GM21528 (cell line): ENCODE measurements at regions not wholly inside any gene's neighbourhood (a gene's known extent, or its start where the extent isn't known, plus 50 kb on each side); places are given as distances from the start of the nearest gene placed in this dataset.

Experiments used
- ATAC-seq: cut with Tn5 transposase; IDR thresholded peaks from one replicate; pipeline ENCODE4 v1.9.1; 2021; ENCODE audit warnings: mild to moderate bottlenecking, moderate library complexity; ENCODE audit not compliant: unreplicated experiment, low FRiP score

- ATAC-seq: no peak
Observed at GRCh38 chr3:152051501-152052404, 178.3 kb downstream of the SUCNR1 start.

GRCh38 chr3:152053866-152054265, 180.4 kb downstream of the SUCNR1 start:
- ATAC-seq: no peak

- no peak for ATAC-seq
Observed at GRCh38 chr3:152054315-152054714, 180.9 kb downstream of the SUCNR1 start.

- no peak for ATAC-seq
Observed at GRCh38 chr3:152056073-152056472, 182.6 kb downstream of the SUCNR1 start.

- no peak for ATAC-seq
Observed at GRCh38 chr3:152056481-152056880, 183.0 kb downstream of the SUCNR1 start.

GRCh38 chr3:152056987-152057386, 183.5 kb downstream of the SUCNR1 start:
- no peak for ATAC-seq

- no peak for ATAC-seq
Observed at GRCh38 chr3:152058856-152059255, 185.4 kb downstream of the SUCNR1 start.

GRCh38 chr3:152060701-152061100, 187.3 kb downstream of the SUCNR1 start:
- ATAC-seq: no peak

GRCh38 chr3:152061296-152061695, 187.9 kb downstream of the SUCNR1 start:
- ATAC-seq: no peak

- ATAC-seq: no peak
Observed at GRCh38 chr3:152069871-152070270, 196.4 kb downstream of the SUCNR1 start.

- ATAC-seq: no peak
Observed at GRCh38 chr3:152071315-152071714, 197.4 kb upstream of the MBNL1 start.

- ATAC-seq: no peak
Observed at GRCh38 chr3:152071924-152072323, 196.8 kb upstream of the MBNL1 start.

- ATAC-seq: no peak
Observed at GRCh38 chr3:152073267-152073666, 195.5 kb upstream of the MBNL1 start.

GRCh38 chr3:152076148-152076547, 192.6 kb upstream of the MBNL1 start:
- ATAC-seq: no peak

GRCh38 chr3:152079980-152080379, 188.7 kb upstream of the MBNL1 start:
- ATAC-seq: no peak

- ATAC-seq: no peak
Observed at GRCh38 chr3:152083135-152083534, 185.6 kb upstream of the MBNL1 start.

GRCh38 chr3:152084441-152085158, 184.1 kb upstream of the MBNL1 start:
- ATAC-seq: no peak

- no peak for ATAC-seq
Observed at GRCh38 chr3:152087153-152087552, 181.6 kb upstream of the MBNL1 start.

- no peak for ATAC-seq
Observed at GRCh38 chr3:152089528-152089927, 179.2 kb upstream of the MBNL1 start.

- ATAC-seq: no peak
Observed at GRCh38 chr3:152091725-152092124, 177.0 kb upstream of the MBNL1 start.

- ATAC-seq: no peak
Observed at GRCh38 chr3:152093901-152094300, 174.8 kb upstream of the MBNL1 start.

- ATAC-seq: no peak
Observed at GRCh38 chr3:152094406-152094805, 174.3 kb upstream of the MBNL1 start.
